Upper lobe of left lung (tissue), 6 donors: ENCODE measurements at regions not wholly inside any gene's neighbourhood (a gene's known extent, or its start where the extent isn't known, plus 50 kb on each side); places are given as distances from the start of the nearest gene placed in this dataset.

Source experiments
- ATAC-seq, 2 donors: fragments of 200-7000 bp; cut with Tn5 transposase; one replicate each; pipeline ENCODE4 v1.9.1; 2022; ENCODE audit warnings: mild to moderate bottlenecking in 2 of 2, moderate library complexity in 2 of 2; ENCODE audit not compliant: low FRiP score in 2 of 2
- DNase-seq, 2 donors: peaks; one replicate each; pipeline ENCODE4 v3.0.0-alpha.2; 2019 to 2020
- H3K27ac ChIP-seq, 4 donors: fragments of 200-600 bp; sonication (generic); one replicate each; pipeline ENCODE4 v1.5.1; 2016 to 2019
- H3K27me3 ChIP-seq, 4 donors: fragments of 200-600 bp; sonication (generic); one replicate each; pipeline ENCODE4 v1.5.1; 2017 to 2019
- H3K36me3 ChIP-seq, 4 donors: fragments of 200-600 bp; sonication (generic); one replicate each; pipeline ENCODE4 v1.5.1; 2016 to 2019
- H3K4me1 ChIP-seq, 4 donors: fragments of 200-600 bp; sonication (generic); one replicate each; pipeline ENCODE4 v1.5.1; 2018 to 2019
- H3K4me3 ChIP-seq, 4 donors: fragments of 200-600 bp; sonication (generic); one replicate each; pipeline ENCODE4 v1.5.1; 2017 to 2019; ENCODE audit warnings: mild to moderate bottlenecking in 2 of 4, moderate library complexity in 1 of 4
- H3K9me3 ChIP-seq, 4 donors: fragments of 200-600 bp; sonication (generic); one replicate each; pipeline ENCODE4 v1.5.1; 2018 to 2019
- CTCF ChIP-seq, 6 experiments: fragments of 450-650 bp in 4 of 6; fragments of 200-600 bp in 2 of 6; sonication (generic) in 2 of 6; IDR thresholded peaks; one replicate each; pipeline ENCODE4 v1.5.1; 2016 to 2019; ENCODE audit warnings: antibody characterized with exemption in 6 of 6
- EP300 ChIP-seq, 4 donors: sonication (generic); formaldehyde crosslinking; IDR thresholded peaks; one replicate each; pipeline ENCODE4 v1.5.1; 2017; ENCODE audit warnings: antibody characterized with exemption in 4 of 4, control low read depth in 2 of 4
- POLR2A ChIP-seq, 4 donors: fragments of 450-650 bp; IDR thresholded peaks; one replicate each; pipeline ENCODE4 v1.5.1; 2016 to 2017; ENCODE audit warnings: antibody characterized with exemption in 4 of 4, mild to moderate bottlenecking in 2 of 4
- POLR2AphosphoS5 ChIP-seq, 2 donors: sonication (generic); formaldehyde crosslinking; IDR thresholded peaks; one replicate each; pipeline ENCODE4 v1.5.1; 2017; ENCODE audit warnings: antibody characterized with exemption in 2 of 2
- WGBS, 2 donors: methylation state at CpG; one replicate each; pipeline ENCODE4 v1.1.5; 2017 to 2018; 5-methylcytosine and 5-hydroxymethylcytosine counted together
- donor health status: DM: no; HTN: no; CAD: no; lungs with moderate emphysema.
- donor health status: DM: no; HTN: yes; CAD: no; lungs with severe emphysema.

- ATAC-seq (no peak), DNase-seq (no peak)
- H3K36me3 ChIP-seq = no peaks in the 10 kb centered on the region
- H3K9me3 ChIP-seq = peaks cover 0 to 7% (median 3%) of the 10 kb centered on the region in 4 donors
- H3K27ac ChIP-seq = no peak overlapping the region
- TF ChIP-seq CTCF (IDR thresholded peaks at IDR 0.05) (no peak), POLR2AphosphoS5 (IDR thresholded peaks at IDR 0.05) (no peak), EP300 (IDR thresholded peaks at IDR 0.05) (no peak), POLR2A (IDR thresholded peaks at IDR 0.05) (no peak)
- H3K4me1 ChIP-seq = no peaks in the 10 kb centered on the region
- H3K27me3 ChIP-seq = no peaks in the 10 kb centered on the region
- H3K4me3 ChIP-seq = no peak overlapping the region
Measured at GRCh38 chr4:124810827-124811226, 98.3 kb upstream of the ANKRD50 start.

- no peaks in the 10 kb centered on the region for H3K27me3 ChIP-seq
Measured at GRCh38 chr4:124807421-124807820, 94.9 kb upstream of the ANKRD50 start.

GRCh38 chr4:124806403-124806802 is 93.9 kb upstream of the ANKRD50 start:
- DNase-seq (no peak), ATAC-seq (no peak)
- H3K4me1 ChIP-seq = no peaks in the 10 kb centered on the region
- no peaks in the 10 kb centered on the region for H3K27me3 ChIP-seq
- H3K27ac ChIP-seq = no peak overlapping the region
- 94 to 95% methylated on average over 2 of the region's 2 CpGs for WGBS, 2 donors
- TF ChIP-seq POLR2AphosphoS5 (IDR thresholded peaks at IDR 0.05) (no peak), EP300 (IDR thresholded peaks at IDR 0.05) (no peak), POLR2A (IDR thresholded peaks at IDR 0.05) (no peak), CTCF (IDR thresholded peaks at IDR 0.05) (no peak)
- no peaks in the 10 kb centered on the region for H3K36me3 ChIP-seq
- H3K9me3 ChIP-seq = peaks cover 0 to 2% (median 0%) of the 10 kb centered on the region in 4 donors
- no peak overlapping the region for H3K4me3 ChIP-seq

More at GRCh38 chr4:124807421-124807820, 94.9 kb upstream of the ANKRD50 start:
- Histone ChIP-seq H3K4me3 (no peak overlapping the region), H3K9me3 (peaks cover 0 to 7% (median 3%) of the 10 kb centered on the region in 4 donors), H3K27ac (no peak overlapping the region), H3K4me1 (no peaks in the 10 kb centered on the region), H3K36me3 (no peaks in the 10 kb centered on the region)
- WGBS, 2 donors = 62 to 65% methylated on average over 1 of the region's 1 CpG
- no peak for DNase-seq
- ATAC-seq = no peak
- TF ChIP-seq EP300 (IDR thresholded peaks at IDR 0.05) (no peak), CTCF (IDR thresholded peaks at IDR 0.05) (no peak), POLR2AphosphoS5 (IDR thresholded peaks at IDR 0.05) (no peak), POLR2A (IDR thresholded peaks at IDR 0.05) (no peak)

GRCh38 chr4:124804584-124804983 is 92.1 kb upstream of the ANKRD50 start:
- no peak overlapping the region for H3K4me3 ChIP-seq
- ATAC-seq (no peak), DNase-seq (no peak)
- no peak overlapping the region for H3K27ac ChIP-seq
- no peaks in the 10 kb centered on the region for H3K4me1 ChIP-seq
- no peaks in the 10 kb centered on the region for H3K9me3 ChIP-seq
- no peaks in the 10 kb centered on the region for H3K36me3 ChIP-seq
- no peaks in the 10 kb centered on the region for H3K27me3 ChIP-seq
- TF ChIP-seq POLR2AphosphoS5 (IDR thresholded peaks at IDR 0.05) (no peak), POLR2A (IDR thresholded peaks at IDR 0.05) (no peak), EP300 (IDR thresholded peaks at IDR 0.05) (no peak), CTCF (IDR thresholded peaks at IDR 0.05) (no peak)

GRCh38 chr4:124804041-124804440 is 91.5 kb upstream of the ANKRD50 start:
- no peak for ATAC-seq
- H3K4me1 ChIP-seq = no peaks in the 10 kb centered on the region
- H3K9me3 ChIP-seq = no peaks in the 10 kb centered on the region
- no peak for DNase-seq
- no peak for TF ChIP-seq CTCF (IDR thresholded peaks at IDR 0.05)
- TF ChIP-seq EP300 (IDR thresholded peaks at IDR 0.05) = no peak
- TF ChIP-seq POLR2A (IDR thresholded peaks at IDR 0.05) = no peak
- no peak for TF ChIP-seq POLR2AphosphoS5 (IDR thresholded peaks at IDR 0.05)
- H3K27ac ChIP-seq = no peak overlapping the region
- WGBS, 2 donors = 84 to 94% methylated on average over 4 of the region's 4 CpGs
- H3K36me3 ChIP-seq = no peaks in the 10 kb centered on the region
- no peak overlapping the region for H3K4me3 ChIP-seq
- no peaks in the 10 kb centered on the region for H3K27me3 ChIP-seq
